ENCODE measurements at regions not wholly inside any gene's neighbourhood (a gene's known extent, or its start where the extent isn't known, plus 50 kb on each side); places are given as distances from the start of the nearest gene placed in this dataset.

GRCh38 chr3:135310317-135310716 lies 515.3 kb downstream of the EPHB1 start:
- no peaks in the 10 kb centered on the region for H3K36me3 ChIP-seq (ENCODE audit: control insufficient read depth, insufficient read depth, low read length)
- no peaks in the 10 kb centered on the region for H4K20me1 ChIP-seq (replicated peaks; ENCODE audit: control insufficient read depth, insufficient read depth, low read length)
- no peak for TF ChIP-seq ELF4 (CRISPR knock-in tag; IDR thresholded peaks at IDR 0.05)
- no peak for TF ChIP-seq POLR2AphosphoS2 (IDR thresholded peaks at IDR 0.05; ENCODE audit: low read length)
- TF ChIP-seq, protein P1, sequence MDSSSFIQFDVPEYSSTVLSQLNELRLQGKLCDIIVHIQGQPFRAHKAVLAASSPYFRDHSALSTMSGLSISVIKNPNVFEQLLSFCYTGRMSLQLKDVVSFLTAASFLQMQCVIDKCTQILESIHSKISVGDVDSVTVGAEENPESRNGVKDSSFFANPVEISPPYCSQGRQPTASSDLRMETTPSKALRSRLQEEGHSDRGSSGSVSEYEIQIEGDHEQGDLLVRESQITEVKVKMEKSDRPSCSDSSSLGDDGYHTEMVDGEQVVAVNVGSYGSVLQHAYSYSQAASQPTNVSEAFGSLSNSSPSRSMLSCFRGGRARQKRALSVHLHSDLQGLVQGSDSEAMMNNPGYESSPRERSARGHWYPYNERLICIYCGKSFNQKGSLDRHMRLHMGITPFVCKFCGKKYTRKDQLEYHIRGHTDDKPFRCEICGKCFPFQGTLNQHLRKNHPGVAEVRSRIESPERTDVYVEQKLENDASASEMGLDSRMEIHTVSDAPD (CRISPR knock-in tag; IDR thresholded peaks at IDR 0.05): no peak
- TF ChIP-seq PTBP1 (IDR thresholded peaks at IDR 0.05; ENCODE audit: low read depth, low read length): no peak
- TF ChIP-seq ATF1 (CRISPR knock-in tag; IDR thresholded peaks at IDR 0.05): no peak
- TF ChIP-seq ATF1 (tag; IDR thresholded peaks at IDR 0.05): no peak
- TF ChIP-seq CHD2 (IDR thresholded peaks at IDR 0.05; ENCODE audit: low read depth, low read length): no peak
- no peak for TF ChIP-seq SAFB2 (IDR thresholded peaks at IDR 0.05; ENCODE audit: borderline replicate concordance, low read depth, low read length, severe bottlenecking)
- TF ChIP-seq KLF1 (tag; IDR thresholded peaks at IDR 0.05): no peak
- TF ChIP-seq SRSF9 (IDR thresholded peaks at IDR 0.05; ENCODE audit: borderline replicate concordance, low read depth, low read length): no peak
- TF ChIP-seq POLR2A (conservative IDR thresholded peaks at IDR 0.05): no peak
- no peak for TF ChIP-seq TAF15 (IDR thresholded peaks at IDR 0.05; ENCODE audit: low read depth, low read length)
- no peak for TF ChIP-seq CHD4 (IDR thresholded peaks at IDR 0.05; ENCODE audit: insufficient read depth, insufficient replicate concordance, low read depth, low read length, poor library complexity, severe bottlenecking)
- TF ChIP-seq HMG20B (CRISPR knock-in tag; IDR thresholded peaks at IDR 0.05): no peak
- TF ChIP-seq, protein P2, sequence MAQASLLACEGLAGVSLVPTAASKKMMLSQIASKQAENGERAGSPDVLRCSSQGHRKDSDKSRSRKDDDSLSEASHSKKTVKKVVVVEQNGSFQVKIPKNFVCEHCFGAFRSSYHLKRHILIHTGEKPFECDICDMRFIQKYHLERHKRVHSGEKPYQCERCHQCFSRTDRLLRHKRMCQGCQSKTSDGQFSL (CRISPR knock-in tag; IDR thresholded peaks at IDR 0.05): no peak
- TF ChIP-seq, protein P2 (tag; IDR thresholded peaks at IDR 0.05): no peak
- no peak for TF ChIP-seq PYGO2 (tag; IDR thresholded peaks at IDR 0.05)
- TF ChIP-seq ZNF561 (CRISPR knock-in tag; conservative IDR thresholded peaks at IDR 0.05): no peak
- no peaks in the 10 kb centered on the region for H3K9me3 ChIP-seq (replicated peaks; ENCODE audit: control insufficient read depth, insufficient read depth, low read depth, low read length)
- WGBS (ENCODE audit: insufficient coverage, low coverage, missing lambda C conversion rate): 0% methylated on average over 4 of the region's 4 CpGs
- BruUV-seq (replicated peaks): no TSS peak
- no peaks in the 10 kb centered on the region for H3K27me3 ChIP-seq (ENCODE audit: control insufficient read depth in 2 of 2, insufficient read depth in 2 of 2, low read length in 2 of 2)
- DNase-seq (ENCODE audit: extremely low read depth in 1 of 4, low spot score in 3 of 4) (peak in 2 of 4 experiments; percentile 6 to 12), FAIRE-seq (no peak), ATAC-seq (no peak)
- no peaks in the 10 kb centered on the region for H3K9me1 ChIP-seq (ENCODE audit: control insufficient read depth, insufficient read depth, low read length)
- H3K27ac ChIP-seq (ENCODE audit: extremely low read depth, low read depth, low read length): no peak overlapping the region
- ChIA-PET POLR2A (no interaction called here), CTCF (ENCODE audit: low intra/inter-chr PET ratio) (no interaction called here)
- no peak overlapping the region for H3K4me3 ChIP-seq
- H3K4me2 ChIP-seq (ENCODE audit: insufficient read depth, low read length): no peak overlapping the region
- H3K4me1 ChIP-seq (replicated peaks in 1 of 2; ENCODE audit: control insufficient read depth in 2 of 2, insufficient read depth in 2 of 2, low read length in 2 of 2): no peaks in the 10 kb centered on the region
- no peak overlapping the region for H3K9ac ChIP-seq (ENCODE audit: insufficient read depth in 1 of 2, low read depth in 2 of 2, low read length in 2 of 2)
- no peaks in the 10 kb centered on the region for H3K79me2 ChIP-seq (ENCODE audit: control insufficient read depth, insufficient read depth, low read length)
- in situ Hi-C loops (cut with MboI): no loop called here
- no peak overlapping the region for H2AFZ ChIP-seq (ENCODE audit: low read depth, low read length)
- intact Hi-C loops (cut with micrococcal nuclease): no loop called here

All from K562 (cell line).